K562 (cell line): ENCODE measurements at regions not wholly inside any gene's neighbourhood (a gene's known extent, or its start where the extent isn't known, plus 50 kb on each side); places are given as distances from the start of the nearest gene placed in this dataset.

Experiments
- ATAC-seq: fragments of 200-7000 bp; cut with Tn5 transposase; 3 replicates; pipeline ENCODE4 v1.9.1; 2020; ENCODE audit warnings: moderate library complexity
- BruUV-seq: library from RNA; stranded (reverse); fragments of 400-500 nt; replicated peaks from 2 replicates; lab custom pipeline; 2021; lab: Mats Ljungman, UMichigan
- CTCF ChIA-PET: fragments of 300-600 bp; formaldehyde crosslinking; extraction: SDS; loops from one replicate; lab custom pipeline; 2021; ENCODE audit warnings: low intra/inter-chr PET ratio; lab: Yijun Ruan, JAX
- POLR2A ChIA-PET: fragments of 300-600, 350-650 bp; sonication (Branson Sonifier 250); formaldehyde crosslinking; extraction: SDS; loops from one replicate; lab custom pipeline; 2021; ENCODE audit warnings: antibody characterized with exemption, inconsistent platforms; lab: Yijun Ruan, JAX
- DNase-seq, 4 experiments: peaks; one replicate each; pipeline versions ENCODE4 v3.0.0 to v3.0.0-alpha.2; 2011 to 2018; ENCODE audit warnings: low spot score in 3 of 4, mixed read lengths in 3 of 4; ENCODE audit errors: extremely low read depth in 1 of 4
- FAIRE-seq: peaks from 2 replicates; lab custom pipeline; 2011; peaks lifted over from hg19 to GRCh38; lab: Jason Lieb, UNC
- H2AFZ ChIP-seq: 2 replicates; pipeline ENCODE4 v1.6.0; 2011; ENCODE audit warnings: low read depth, low read length, control low read depth, inconsistent platforms
- H3K27ac ChIP-seq: fragments of 200-600 bp; 3 replicates; pipeline ENCODE4 v1.8.0; 2011; ENCODE audit warnings: low read depth, mild to moderate bottlenecking, control low read depth, inconsistent platforms, low read length, moderate library complexity, mixed read lengths; ENCODE audit errors: extremely low read depth
- H3K27me3 ChIP-seq, 2 experiments: fragments of 300-600 bp in 1 of 2; 2 replicates in 1 of 2; 3 replicates in 1 of 2; pipeline versions ENCODE4 v1.6.0 to v1.8.0; 2011; ENCODE audit warnings: inconsistent platforms in 2 of 2, low read length in 2 of 2, mild to moderate bottlenecking in 1 of 2, mixed read lengths in 1 of 2, moderate library complexity in 1 of 2; ENCODE audit not compliant: control insufficient read depth in 2 of 2, insufficient read depth in 2 of 2
- H3K36me3 ChIP-seq: fragments of 300-600 bp; 3 replicates; pipeline ENCODE4 v1.8.0; 2011; ENCODE audit warnings: mild to moderate bottlenecking, low read length, inconsistent platforms; ENCODE audit not compliant: control insufficient read depth, insufficient read depth
- H3K4me1 ChIP-seq, 2 experiments: fragments of 200-600 bp in 1 of 2; replicated peaks in 1 of 2; 2 replicates in 1 of 2; 3 replicates in 1 of 2; pipeline versions ENCODE4 v1.5.1 to v1.8.0; 2011; ENCODE audit warnings: inconsistent platforms in 2 of 2, low read length in 2 of 2, mild to moderate bottlenecking in 1 of 2, mixed read lengths in 1 of 2, moderate library complexity in 1 of 2; ENCODE audit not compliant: control insufficient read depth in 2 of 2, insufficient read depth in 2 of 2
- H3K4me2 ChIP-seq: 2 replicates; pipeline ENCODE4 v1.6.1; 2011; ENCODE audit warnings: low read length, control low read depth, inconsistent platforms, mixed read lengths; ENCODE audit not compliant: insufficient read depth
- H3K4me3 ChIP-seq: fragments of 200-600 bp; sonication (generic), shearing (Covaris generic); 2 replicates; pipeline ENCODE4 v1.5.1; 2016; ENCODE audit warnings: control low read depth, inconsistent platforms
- H3K79me2 ChIP-seq: fragments of 200-600 bp; 3 replicates; pipeline ENCODE4 v1.8.0; 2011; ENCODE audit warnings: low read length, inconsistent platforms; ENCODE audit not compliant: control insufficient read depth, insufficient read depth
- H3K9ac ChIP-seq, 2 experiments: 2 replicates each; pipeline versions ENCODE4 v1.6.0 to v1.6.1; 2011; ENCODE audit warnings: low read depth in 2 of 2, low read length in 2 of 2, control low read depth in 1 of 2, inconsistent platforms in 1 of 2, mild to moderate bottlenecking in 1 of 2, mixed read lengths in 1 of 2; ENCODE audit not compliant: insufficient read depth in 1 of 2
- H3K9me1 ChIP-seq: one replicate; pipeline ENCODE4 v1.6.0; 2011; ENCODE audit warnings: inconsistent platforms, mild to moderate bottlenecking, low read length, moderate library complexity; ENCODE audit not compliant: control insufficient read depth, insufficient read depth
- H3K9me3 ChIP-seq: replicated peaks from 2 replicates; pipeline ENCODE4 v1.5.1; 2011; ENCODE audit warnings: low read depth, low read length, inconsistent platforms; ENCODE audit not compliant: control insufficient read depth, insufficient read depth
- H4K20me1 ChIP-seq: replicated peaks from 2 replicates; pipeline ENCODE4 v1.6.1; 2011; ENCODE audit warnings: low read length, inconsistent platforms, mixed read lengths; ENCODE audit not compliant: control insufficient read depth, insufficient read depth
- CLOCK ChIP-seq: fragments of 250-450 bp; sonication (Bioruptor Pico); IDR thresholded peaks from 2 replicates; pipeline ENCODE4 v1.4.0; 2020; ENCODE audit warnings: mild to moderate bottlenecking, moderate library complexity, borderline replicate concordance
- DEAF1 ChIP-seq: fragments of 450-650 bp; formaldehyde crosslinking; IDR thresholded peaks from 2 replicates; pipeline ENCODE4 v1.4.0; 2020; ENCODE audit warnings: mild to moderate bottlenecking, moderate library complexity
- ILF3 ChIP-seq: fragments of 450-650 bp; IDR thresholded peaks from 2 replicates; pipeline ENCODE4 v1.6.1; 2018; ENCODE audit warnings: antibody characterized with exemption, mild to moderate bottlenecking, moderate library complexity, borderline replicate concordance
- NUFIP1 ChIP-seq: fragments of 450-650 bp; IDR thresholded peaks from 2 replicates; pipeline ENCODE4 v1.6.1; 2018; ENCODE audit not compliant: partially characterized antibody
- RBFOX2 ChIP-seq: fragments of 200-400 bp; formaldehyde crosslinking; IDR thresholded peaks from 2 replicates; pipeline ENCODE4 v1.6.1; 2017; ENCODE audit warnings: low read depth, mild to moderate bottlenecking, low read length, moderate library complexity
- RFX7 ChIP-seq: fragments of 250-450 bp; sonication (Bioruptor Pico); IDR thresholded peaks from 2 replicates; pipeline ENCODE4 v1.5.1; 2021; ENCODE audit warnings: mild to moderate bottlenecking
- SETDB1 ChIP-seq: IDR thresholded peaks from one replicate; pipeline ENCODE4 v1.6.1; 2012; ENCODE audit warnings: low read length, control low read depth, inconsistent platforms
- TAL1 ChIP-seq: fragments of 450-650 bp; IDR thresholded peaks from 2 replicates; pipeline ENCODE4 v1.6.1; 2016; ENCODE audit warnings: mild to moderate bottlenecking
- TRIM28 ChIP-seq: fragments of 450-650 bp; IDR thresholded peaks from 2 replicates; pipeline ENCODE4 v1.6.1; 2017
- VEZF1 ChIP-seq: fragments of 200-800 bp; sonication (Bioruptor generic); IDR thresholded peaks from 2 replicates; pipeline ENCODE4 v1.6.1; 2017; ENCODE audit warnings: missing genetic modification characterization, missing compliant biosample characterization
- WHSC1 ChIP-seq: IDR thresholded peaks from one replicate; pipeline ENCODE4 v1.6.1; 2012; ENCODE audit warnings: low read length, control low read depth, inconsistent platforms
- ZNF280B ChIP-seq: fragments of 250-450 bp; sonication (Bioruptor Pico); IDR thresholded peaks from 2 replicates; pipeline ENCODE4 v1.5.1; 2021; ENCODE audit warnings: mild to moderate bottlenecking
- ZNF511 ChIP-seq: sonication (generic); formaldehyde crosslinking; IDR thresholded peaks from 2 replicates; pipeline ENCODE4 v1.8.0; 2022; ENCODE audit warnings: mild to moderate bottlenecking, missing genetic modification reagents
- ZZZ3 ChIP-seq: fragments of 450-650 bp; IDR thresholded peaks from 2 replicates; pipeline ENCODE4 v1.6.1; 2016; ENCODE audit warnings: antibody characterized with exemption, mild to moderate bottlenecking, moderate library complexity
- WGBS: fragments of 100-300 bp; shearing (Covaris generic); methylation state at CpG from one replicate; pipeline ENCODE4 v1.1.6; 2016; ENCODE audit warnings: low coverage, mixed read lengths; ENCODE audit not compliant: insufficient coverage; ENCODE audit errors: missing lambda C conversion rate; 5-methylcytosine and 5-hydroxymethylcytosine counted together
- in situ Hi-C: fragments of 300-500 bp; cut with MboI; formaldehyde crosslinking; loops from 4 replicates; pipeline ENCODE4 v1.15.0; 2018; ENCODE audit warnings: inconsistent platforms, mixed read lengths
- intact Hi-C: fragments of 100-400 bp; cut with micrococcal nuclease; formaldehyde crosslinking; loops from 2 replicates; pipeline ENCODE4 v1.14.2; 2022

- TF ChIP-seq CLOCK (CRISPR knock-in tag): no peak
- TF ChIP-seq SETDB1: no peak
These were observed 205.6 kb upstream of the PRSS58 start (continued) for GRCh38 chr7:142463401-142463850.

- peaks cover 0 to 4% of the 10 kb centered on the region in 2 experiments; a peak in 3 of 5 replicates for H3K27me3 ChIP-seq
- FAIRE-seq: no peak
- ATAC-seq: no peak
- no peaks in the 10 kb centered on the region for H3K79me2 ChIP-seq
- POLR2A ChIA-PET: no interaction called here
- no peaks in the 10 kb centered on the region for H3K9me1 ChIP-seq
- DNase-seq: no peak
- intact Hi-C loops: no loop called here
- no TSS peak for BruUV-seq
- no peak overlapping the region for H3K4me3 ChIP-seq
- in situ Hi-C loops: no loop called here
- no peaks in the 10 kb centered on the region for H3K9me3 ChIP-seq
- H3K9ac ChIP-seq: no peak overlapping the region
- H2AFZ ChIP-seq: no peak overlapping the region
- CTCF ChIA-PET: no interaction called here
- H3K4me2 ChIP-seq: no peak overlapping the region
- TF ChIP-seq TAL1 (no peak), VEZF1 (CRISPR knock-in tag) (no peak), RFX7 (no peak), ILF3 (no peak), ZNF511 (CRISPR knock-in tag) (no peak), WHSC1 (no peak), TRIM28 (no peak), ZZZ3 (no peak), ZNF280B (CRISPR knock-in tag) (no peak), NUFIP1 (no peak), DEAF1 (CRISPR knock-in tag) (no peak), RBFOX2 (no peak)
- 0% methylated on average over 2 of the region's 2 CpGs for WGBS
- no peaks in the 10 kb centered on the region for H3K36me3 ChIP-seq
- no peaks in the 10 kb centered on the region for H3K4me1 ChIP-seq
- H3K27ac ChIP-seq: no peak overlapping the region
- no peaks in the 10 kb centered on the region for H4K20me1 ChIP-seq
These were observed 203.6 kb upstream of the PRSS58 start for GRCh38 chr7:142461437-142461836.
